ENCODE measurements at regions not wholly inside any gene's neighbourhood (a gene's known extent, or its start where the extent isn't known, plus 50 kb on each side); places are given as distances from the start of the nearest gene placed in this dataset.
"Not testable (repeated sequence)": the region's sequence is repeated elsewhere in the genome, so short reads cannot be mapped to it uniquely, and the experiment has no call there.

- POLR2A ChIA-PET; H3K36me3 Mint-ChIP-seq (ENCODE audit: low read depth); CTCF ChIA-PET; H3K4me1 Mint-ChIP-seq; H3K9me3 Mint-ChIP-seq; H3K27ac Mint-ChIP-seq; H3K27me3 Mint-ChIP-seq; H3K4me3 Mint-ChIP-seq; DNase-seq: not testable (repeated sequence)
Observed at GRCh38 chr2:187610450-187610849, 56.2 kb upstream of the TFPI start.

- Mint-ChIP-seq H3K27ac (no peak overlapping the region), H3K9me3 (no peaks in the 10 kb centered on the region), H3K36me3 (ENCODE audit: low read depth) (no peaks in the 10 kb centered on the region), H3K4me1 (no peaks in the 10 kb centered on the region), H3K27me3 (no peaks in the 10 kb centered on the region), H3K4me3 (no peak overlapping the region)
- POLR2A ChIA-PET: no interaction called here
- CTCF ChIA-PET: no interaction called here
- DNase-seq: no peak
Observed at GRCh38 chr2:187612857-187613256, 58.6 kb upstream of the TFPI start.

GRCh38 chr2:187614756-187615155 lies 60.5 kb upstream of the TFPI start:
- CTCF ChIA-PET: no interaction called here
- no peak overlapping the region for H3K27ac Mint-ChIP-seq

GRCh38 chr2:187615364-187615763 lies 61.1 kb upstream of the TFPI start:
- no peak overlapping the region for H3K27ac Mint-ChIP-seq
- DNase-seq: no peak
- POLR2A ChIA-PET: no interaction called here
- H3K4me3 Mint-ChIP-seq: no peak overlapping the region
- H3K9me3 Mint-ChIP-seq: no peaks in the 10 kb centered on the region
- CTCF ChIA-PET: no interaction called here
- H3K27me3 Mint-ChIP-seq: no peaks in the 10 kb centered on the region
- H3K36me3 Mint-ChIP-seq (ENCODE audit: low read depth): no peaks in the 10 kb centered on the region
- no peaks in the 10 kb centered on the region for H3K4me1 Mint-ChIP-seq

More at GRCh38 chr2:187614756-187615155, 60.5 kb upstream of the TFPI start:
- Mint-ChIP-seq H3K4me3 (no peak overlapping the region), H3K9me3 (no peaks in the 10 kb centered on the region), H3K36me3 (ENCODE audit: low read depth) (no peaks in the 10 kb centered on the region), H3K27me3 (no peaks in the 10 kb centered on the region), H3K4me1 (no peaks in the 10 kb centered on the region)
- POLR2A ChIA-PET: no interaction called here
- no peak for DNase-seq

GRCh38 chr2:187615902-187616301 lies 61.7 kb upstream of the TFPI start:
- Mint-ChIP-seq H3K27me3 (no peaks in the 10 kb centered on the region), H3K27ac (no peak overlapping the region), H3K4me1 (no peaks in the 10 kb centered on the region), H3K4me3 (no peak overlapping the region), H3K36me3 (ENCODE audit: low read depth) (no peaks in the 10 kb centered on the region), H3K9me3 (no peaks in the 10 kb centered on the region)
- ChIA-PET CTCF (no interaction called here), POLR2A (no interaction called here)
- no peak for DNase-seq

- Mint-ChIP-seq H3K36me3 (ENCODE audit: low read depth) (no peaks in the 10 kb centered on the region), H3K27ac (no peak overlapping the region), H3K27me3 (no peaks in the 10 kb centered on the region), H3K9me3 (no peaks in the 10 kb centered on the region), H3K4me3 (no peak overlapping the region), H3K4me1 (no peaks in the 10 kb centered on the region)
- no peak for DNase-seq
- POLR2A ChIA-PET: no interaction called here
- CTCF ChIA-PET: interaction anchor here (0.9 kb wide), 1 partner anchor 117 kb away, joined by 3 read pairs; no protein-coding TSS in a partner anchor
Observed at GRCh38 chr2:187617120-187617519, 62.9 kb upstream of the TFPI start.

- Mint-ChIP-seq H3K9me3 (no peaks in the 10 kb centered on the region), H3K4me1 (no peaks in the 10 kb centered on the region), H3K36me3 (ENCODE audit: low read depth) (no peaks in the 10 kb centered on the region), H3K4me3 (no peak overlapping the region), H3K27me3 (no peaks in the 10 kb centered on the region), H3K27ac (no peak overlapping the region)
- DNase-seq: no peak
- POLR2A ChIA-PET: no interaction called here
- CTCF ChIA-PET: interaction anchor here (0.9 kb wide), 1 partner anchor 118 kb away, joined by 3 read pairs; no protein-coding TSS in a partner anchor
Observed at GRCh38 chr2:187617905-187618304, 63.7 kb upstream of the TFPI start.

GRCh38 chr2:187618813-187619212 lies 64.6 kb upstream of the TFPI start:
- ChIA-PET POLR2A (no interaction called here), CTCF (no interaction called here)
- no peak for DNase-seq
- Mint-ChIP-seq H3K4me1 (no peaks in the 10 kb centered on the region), H3K36me3 (ENCODE audit: low read depth) (no peaks in the 10 kb centered on the region), H3K27me3 (no peaks in the 10 kb centered on the region), H3K4me3 (no peak overlapping the region), H3K9me3 (no peaks in the 10 kb centered on the region), H3K27ac (no peak overlapping the region)

GRCh38 chr2:187627153-187627552 lies 72.9 kb upstream of the TFPI start:
- Mint-ChIP-seq H3K27me3 (no peaks in the 10 kb centered on the region), H3K36me3 (ENCODE audit: low read depth) (no peaks in the 10 kb centered on the region), H3K27ac (no peak overlapping the region), H3K9me3 (peaks cover 3% of the 10 kb centered on the region), H3K4me1 (no peaks in the 10 kb centered on the region), H3K4me3 (no peak overlapping the region)
- POLR2A ChIA-PET: no interaction called here
- no peak for DNase-seq
- CTCF ChIA-PET: no interaction called here

- CTCF ChIA-PET; H3K36me3 Mint-ChIP-seq (ENCODE audit: low read depth); POLR2A ChIA-PET; H3K4me3 Mint-ChIP-seq; DNase-seq; H3K27me3 Mint-ChIP-seq; H3K27ac Mint-ChIP-seq; H3K4me1 Mint-ChIP-seq; H3K9me3 Mint-ChIP-seq: not testable (repeated sequence)
Observed at GRCh38 chr2:187636731-187637391, 82.6 kb upstream of the TFPI start.

GRCh38 chr2:187637392-187637740 lies 83.1 kb upstream of the TFPI start:
- H3K9me3 Mint-ChIP-seq; H3K4me1 Mint-ChIP-seq; CTCF ChIA-PET; POLR2A ChIA-PET; H3K36me3 Mint-ChIP-seq (ENCODE audit: low read depth); H3K4me3 Mint-ChIP-seq; H3K27me3 Mint-ChIP-seq; H3K27ac Mint-ChIP-seq; DNase-seq: not testable (repeated sequence)

- H3K4me1 Mint-ChIP-seq; DNase-seq; H3K27ac Mint-ChIP-seq; POLR2A ChIA-PET; H3K27me3 Mint-ChIP-seq; H3K9me3 Mint-ChIP-seq; H3K4me3 Mint-ChIP-seq; H3K36me3 Mint-ChIP-seq (ENCODE audit: low read depth): not testable (repeated sequence)
- CTCF ChIA-PET: interaction anchor here (1.6 kb wide), 1 partner anchor 138 kb away, joined by 3 read pairs; no protein-coding TSS in a partner anchor
Observed at GRCh38 chr2:187637771-187638170, 83.5 kb upstream of the TFPI start.

GRCh38 chr2:187638840-187639239 lies 84.6 kb upstream of the TFPI start:
- no peak overlapping the region for H3K4me3 Mint-ChIP-seq
- no peak overlapping the region for H3K27ac Mint-ChIP-seq
- peaks cover 3% of the 10 kb centered on the region for H3K9me3 Mint-ChIP-seq
- no peak for DNase-seq
- no peaks in the 10 kb centered on the region for H3K27me3 Mint-ChIP-seq
- ChIA-PET CTCF (interaction anchor here (1.6 kb wide), 1 partner anchor 139 kb away, joined by 3 read pairs; no protein-coding TSS in a partner anchor), POLR2A (no interaction called here)
- no peaks in the 10 kb centered on the region for H3K36me3 Mint-ChIP-seq (ENCODE audit: low read depth)
- H3K4me1 Mint-ChIP-seq: no peaks in the 10 kb centered on the region

- Mint-ChIP-seq H3K9me3 (no peaks in the 10 kb centered on the region), H3K36me3 (ENCODE audit: low read depth) (no peaks in the 10 kb centered on the region), H3K4me3 (no peak overlapping the region), H3K27ac (no peak overlapping the region), H3K27me3 (no peaks in the 10 kb centered on the region), H3K4me1 (no peaks in the 10 kb centered on the region)
- ChIA-PET CTCF (no interaction called here), POLR2A (no interaction called here)
- no peak for DNase-seq
Observed at GRCh38 chr2:187640926-187641510, 86.8 kb upstream of the TFPI start.
